GM18507 (cell line): ENCODE measurements at regions not wholly inside any gene's neighbourhood (a gene's known extent, or its start where the extent isn't known, plus 50 kb on each side); places are given as distances from the start of the nearest gene placed in this dataset.
"Not testable (repeated sequence)": the region's sequence is repeated elsewhere in the genome, so short reads cannot be mapped to it uniquely, and the experiment has no call there.

Experiments used
- DNase-seq: peaks from one replicate; pipeline ENCODE4 v3.0.0; 2011; ENCODE audit warnings: low read depth; ENCODE audit not compliant: insufficient read length; ENCODE audit errors: extremely low spot score
- FAIRE-seq: peaks from 2 replicates; lab custom pipeline; 2011; peaks lifted over from hg19 to GRCh38; lab: Jason Lieb, UNC

GRCh38 chr11:38011496-38011895, 1413.5 kb upstream of the RAG2 start:
- FAIRE-seq (no peak), DNase-seq (no peak)

- DNase-seq (no peak), FAIRE-seq (no peak)
Observed at GRCh38 chr11:38009932-38010331, 1411.9 kb upstream of the RAG2 start.

DNA sequence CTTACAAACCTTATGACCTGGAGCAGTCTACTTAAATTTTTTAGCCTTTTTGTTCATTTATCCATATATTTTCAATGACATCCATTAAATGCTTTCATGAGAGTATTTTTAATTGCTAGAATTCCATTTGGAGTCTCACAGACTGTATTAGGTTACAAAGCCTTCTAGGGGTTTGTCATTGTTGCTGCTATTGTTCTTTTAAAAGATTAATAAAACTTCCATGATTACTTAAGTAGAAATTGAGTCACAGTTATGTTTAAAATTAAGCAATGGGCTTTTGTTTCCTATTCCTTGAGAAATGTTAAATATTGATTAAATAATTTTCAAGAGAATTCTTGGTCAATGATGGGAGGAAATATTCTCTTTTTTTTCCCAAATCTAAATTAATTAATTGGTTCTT, 1408.4 kb upstream of the RAG2 start:
- DNase-seq: no peak
- no peak for FAIRE-seq

GRCh38 chr11:38005597-38005996, 1407.6 kb upstream of the RAG2 start:
- no peak for DNase-seq
- no peak for FAIRE-seq

DNA sequence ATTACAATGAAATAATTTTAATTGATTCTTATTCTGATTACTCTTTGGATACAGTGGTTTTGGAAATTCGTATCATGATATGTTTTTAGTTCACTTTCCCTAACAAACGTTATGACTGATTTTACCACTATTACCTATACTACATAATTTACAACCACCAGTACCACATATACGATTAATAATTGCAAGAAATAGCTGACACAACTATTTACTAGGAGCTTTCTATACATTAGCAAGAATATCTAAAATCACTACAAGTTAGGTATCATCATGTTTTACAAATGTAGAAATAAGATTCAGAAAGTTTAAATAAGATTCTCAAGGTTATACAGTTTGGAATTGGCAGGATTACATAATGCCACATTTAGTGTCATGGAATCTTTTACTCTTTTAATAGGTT, 1401.1 kb upstream of the RAG2 start:
- DNase-seq: no peak
- no peak for FAIRE-seq

DNA sequence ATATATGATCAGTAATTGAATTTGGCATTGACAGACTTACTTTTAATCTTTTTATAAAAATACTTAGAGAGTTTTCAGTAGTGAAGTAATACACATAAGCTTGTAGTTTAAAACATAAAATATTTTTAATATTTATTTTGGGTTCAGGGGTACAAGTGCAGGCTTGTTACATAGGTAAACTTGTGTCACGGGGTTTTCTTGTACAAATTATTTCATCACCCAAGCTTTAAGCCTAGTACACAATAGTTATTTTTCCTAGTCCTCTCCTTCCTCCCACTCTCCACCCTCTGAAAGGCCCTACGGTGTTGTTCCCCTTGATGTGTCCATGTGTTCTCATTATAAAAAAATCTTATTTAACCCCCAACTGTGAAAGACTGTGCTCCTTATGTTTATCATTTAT, 1397.8 kb upstream of the RAG2 start:
- DNase-seq (no peak), FAIRE-seq (no peak)

DNA sequence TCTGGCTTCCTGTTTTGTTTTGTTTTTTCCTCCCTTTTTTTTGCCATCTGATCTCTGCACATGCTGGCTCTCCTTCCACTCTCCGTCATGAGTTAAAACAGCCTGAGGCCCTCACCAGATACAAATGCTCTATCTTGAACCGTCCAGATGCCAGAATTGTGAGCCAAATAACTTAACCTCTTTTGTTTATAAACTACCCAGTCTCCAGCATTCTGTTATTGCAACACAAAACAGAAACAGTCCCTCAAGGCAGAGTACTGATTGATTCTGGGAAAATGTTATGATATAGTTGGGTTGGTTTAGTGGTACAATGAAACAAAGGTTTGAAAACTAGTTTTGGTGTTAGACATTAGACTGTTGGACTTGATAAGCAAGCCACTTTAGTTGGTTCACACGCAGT, 1390.0 kb upstream of the RAG2 start:
- DNase-seq: no peak
- no peak for FAIRE-seq

GRCh38 chr11:37984991-37985390, 1387.0 kb upstream of the RAG2 start:
- no peak for FAIRE-seq
- no peak for DNase-seq

GRCh38 chr11:37978647-37979046, 1380.6 kb upstream of the RAG2 start:
- DNase-seq (no peak), FAIRE-seq (no peak)

- FAIRE-seq: no peak
Observed at GRCh38 chr11:37973941-37974340, 1375.9 kb upstream of the RAG2 start.

DNA sequence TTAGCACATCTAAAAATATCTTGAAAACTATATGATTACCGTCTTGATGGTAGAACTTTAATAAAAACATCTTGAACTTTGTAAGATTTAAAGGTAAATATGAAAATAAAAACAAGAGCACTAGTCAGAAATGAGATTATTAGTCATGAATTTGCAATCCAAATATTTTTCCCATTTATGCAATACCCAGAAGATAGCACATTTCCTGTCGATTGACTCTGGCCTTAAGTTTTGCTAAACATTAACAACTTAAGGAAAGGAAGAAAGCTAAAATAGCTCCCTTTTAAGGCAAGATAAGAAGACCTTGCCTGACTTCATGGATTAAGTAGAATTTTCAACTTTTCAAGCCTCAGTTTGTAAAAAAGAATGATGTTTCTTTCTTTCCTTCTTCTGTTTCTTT, 1374.7 kb upstream of the RAG2 start:
- FAIRE-seq: no peak
- DNase-seq: no peak

More at GRCh38 chr11:37973941-37974340, 1375.9 kb upstream of the RAG2 start:
- no peak for DNase-seq

GRCh38 chr11:37969336-37969735, 1371.3 kb upstream of the RAG2 start:
- not testable (repeated sequence) for FAIRE-seq, DNase-seq

DNA sequence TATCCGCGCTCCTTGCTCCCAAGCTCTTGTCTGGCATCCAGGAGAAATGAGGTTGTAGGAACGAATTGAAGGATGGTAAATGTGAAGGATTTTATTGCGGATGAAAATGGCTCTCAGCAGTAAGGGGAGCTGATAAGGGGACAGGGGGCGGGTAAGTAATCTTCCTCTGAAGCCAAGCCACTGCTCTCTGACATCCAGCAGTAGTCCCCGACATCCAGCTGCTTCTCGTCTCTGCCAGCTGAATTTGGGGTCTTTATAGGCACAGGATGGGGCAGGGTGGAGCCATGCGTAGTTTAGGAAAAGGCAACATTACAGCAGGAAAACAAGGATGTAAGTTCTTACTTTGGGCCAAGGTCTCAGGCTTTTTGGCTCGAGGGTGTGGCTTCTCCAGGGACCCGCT, 1370.1 kb upstream of the RAG2 start:
- FAIRE-seq (no peak), DNase-seq (no peak)

GRCh38 chr11:37967635-37968034, 1369.6 kb upstream of the RAG2 start:
- no peak for DNase-seq
- no peak for FAIRE-seq

- no peak for FAIRE-seq
- DNase-seq: no peak
Observed at GRCh38 chr11:37963440-37963839, 1365.4 kb upstream of the RAG2 start.

- no peak for FAIRE-seq
- DNase-seq: no peak
Observed at GRCh38 chr11:37957717-37958116, 1359.7 kb upstream of the RAG2 start.

GRCh38 chr11:37951996-37952395, 1354.0 kb upstream of the RAG2 start:
- no peak for FAIRE-seq

GRCh38 chr11:37948258-37948657, 1350.2 kb upstream of the RAG2 start:
- DNase-seq (no peak), FAIRE-seq (no peak)

More at GRCh38 chr11:37951996-37952395, 1354.0 kb upstream of the RAG2 start:
- DNase-seq: no peak

- DNase-seq (no peak), FAIRE-seq (no peak)
Observed at GRCh38 chr11:37947821-37948220, 1349.8 kb upstream of the RAG2 start.

DNA sequence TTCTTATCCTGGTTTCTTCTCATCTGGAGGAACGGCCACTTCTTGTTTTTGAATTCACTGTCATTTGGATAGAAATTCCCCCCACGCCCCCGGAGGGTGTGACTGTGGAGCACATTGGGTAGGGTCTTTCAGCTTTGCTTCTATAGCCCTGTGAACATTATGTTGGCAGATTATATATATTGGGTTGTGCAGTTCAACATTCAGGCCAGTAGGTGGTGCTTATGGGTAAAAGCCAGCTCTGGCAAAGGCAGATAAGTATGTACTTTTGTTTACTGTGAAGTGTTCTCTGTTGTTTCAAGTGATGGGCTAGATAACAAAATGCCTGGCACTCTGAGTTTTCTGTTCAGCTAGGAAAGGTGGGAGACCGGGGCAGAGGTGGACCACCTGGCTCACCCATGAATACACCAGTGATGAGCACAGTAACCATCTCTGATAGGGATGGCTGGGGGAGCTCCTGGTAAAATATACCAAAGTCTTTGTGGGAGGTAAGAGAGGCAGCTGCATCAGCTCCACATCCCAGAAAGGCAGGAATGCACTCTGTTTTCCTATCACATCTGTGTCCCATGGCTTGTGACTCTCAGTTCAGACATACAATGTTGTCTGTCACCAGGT, 1348.2 kb upstream of the RAG2 start:
- DNase-seq (no peak), FAIRE-seq (no peak)

DNA sequence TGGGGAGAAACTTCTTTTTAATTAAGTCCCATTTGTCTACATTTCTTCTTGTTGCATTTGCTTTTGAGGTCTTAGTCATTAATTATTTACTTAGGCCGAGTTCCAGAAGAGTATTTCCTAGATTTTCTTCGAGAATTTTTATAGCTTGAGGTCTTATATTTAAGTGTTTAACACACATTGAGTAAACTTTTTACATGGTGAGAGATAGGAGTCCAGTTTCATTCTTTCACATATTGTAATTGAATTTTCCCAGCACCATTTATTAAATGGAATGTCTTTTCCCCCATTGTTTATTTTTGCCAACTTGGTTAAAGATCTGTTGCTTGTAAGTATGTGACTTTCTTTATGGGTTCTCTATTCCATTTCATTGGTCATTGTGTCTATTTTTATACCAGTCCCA, 1344.0 kb upstream of the RAG2 start:
- no peak for FAIRE-seq

DNA sequence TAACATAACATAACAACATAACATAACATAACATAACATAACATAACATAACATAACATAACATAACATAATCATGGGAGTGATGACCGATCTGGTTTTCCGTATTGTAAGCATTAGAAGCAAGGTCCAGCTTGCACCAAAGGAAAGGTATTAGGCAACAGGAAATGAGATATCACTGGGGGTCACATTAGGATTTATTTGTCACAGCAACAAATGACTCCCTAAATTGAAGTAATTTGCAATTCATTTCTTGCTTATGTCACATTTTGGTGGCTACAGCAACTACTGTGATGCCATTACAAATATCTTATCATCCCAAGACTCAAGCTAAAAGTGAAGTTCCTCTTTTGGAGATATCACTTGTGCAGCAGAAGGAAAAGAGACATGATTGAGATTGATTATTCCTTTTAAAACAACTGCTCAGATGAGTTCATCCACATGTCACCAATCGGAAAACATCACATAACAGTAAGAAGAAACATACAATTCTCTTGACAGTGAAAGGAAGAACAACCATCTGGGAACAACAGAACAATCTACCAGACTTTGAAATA, 1331.1 kb upstream of the RAG2 start:
- FAIRE-seq: no peak

More for the DNA sequence above, 1344.0 kb upstream of the RAG2 start:
- DNase-seq: no peak

More for the DNA sequence above, 1331.1 kb upstream of the RAG2 start:
- DNase-seq: no peak
